HUDEP-2 (cell line): ENCODE measurements at regions not wholly inside any gene's neighbourhood (a gene's known extent, or its start where the extent isn't known, plus 50 kb on each side); places are given as distances from the start of the nearest gene placed in this dataset.
"Not testable (repeated sequence)": the region's sequence is repeated elsewhere in the genome, so short reads cannot be mapped to it uniquely, and the experiment has no call there.

Source experiments
- DNase-seq, 76 experiments: peaks; one replicate each; lab custom pipeline; 2025; ENCODE audit not compliant: unreplicated experiment in 76 of 76; lab: John Stamatoyannopoulos, UW

DNA sequence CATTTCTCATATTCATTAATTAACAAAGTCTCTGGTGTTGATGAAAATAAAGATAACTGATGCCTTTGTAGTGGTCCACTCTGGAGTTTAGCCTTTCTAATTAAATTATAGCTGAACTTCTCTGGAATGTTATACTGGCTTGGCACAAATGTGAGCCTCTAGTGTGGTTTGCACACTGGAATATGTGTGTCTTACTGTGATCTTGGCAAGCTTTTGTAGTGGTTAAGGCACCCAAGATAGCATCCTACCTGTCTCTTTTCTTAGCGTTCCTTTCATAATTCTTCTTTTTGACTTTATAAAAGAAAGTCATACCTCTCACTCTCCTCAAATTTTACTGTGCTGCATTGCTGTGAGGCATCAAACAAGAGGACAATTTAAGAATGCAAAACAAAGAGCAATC lies 107.4 kb downstream of the UTRN start:
- no peak for DNase-seq

DNA sequence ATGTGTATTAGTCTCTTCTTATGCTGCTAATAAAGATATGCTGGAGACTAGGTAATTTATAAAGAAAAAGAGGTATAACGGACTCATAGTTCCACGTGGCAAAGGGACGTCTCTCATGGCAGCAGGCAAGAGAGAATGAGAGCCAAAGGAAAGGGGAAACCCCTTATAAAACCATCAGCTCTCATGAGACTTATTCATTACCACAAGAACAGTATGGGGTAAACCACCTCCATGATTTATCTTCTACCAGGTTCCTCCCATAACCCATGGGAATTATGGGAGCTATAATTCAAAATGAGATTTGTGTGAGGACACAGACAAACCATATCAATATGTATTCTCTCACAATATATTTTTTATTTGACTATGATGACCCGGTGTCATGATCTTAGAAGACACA lies 109.1 kb downstream of the UTRN start:
- no peak for DNase-seq

DNA sequence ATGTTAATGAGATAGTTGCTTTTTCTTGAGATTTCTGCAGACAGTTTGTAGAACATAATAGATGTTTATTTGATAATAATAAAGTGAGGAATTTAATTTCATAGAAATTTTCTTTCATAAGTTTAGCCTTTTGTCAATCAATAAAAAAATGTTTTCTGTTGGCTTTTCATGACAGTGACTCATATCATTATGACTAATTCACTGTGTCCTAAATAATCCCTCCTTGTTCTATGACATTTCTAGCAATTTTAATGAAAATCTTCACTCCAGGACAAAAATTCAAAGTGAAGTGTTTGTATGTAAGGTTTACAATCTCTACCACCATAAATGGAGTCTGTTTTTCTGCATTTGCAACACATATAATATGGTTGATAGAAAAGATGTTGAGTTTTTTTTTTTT lies 109.9 kb downstream of the UTRN start:
- no peak for DNase-seq

DNA sequence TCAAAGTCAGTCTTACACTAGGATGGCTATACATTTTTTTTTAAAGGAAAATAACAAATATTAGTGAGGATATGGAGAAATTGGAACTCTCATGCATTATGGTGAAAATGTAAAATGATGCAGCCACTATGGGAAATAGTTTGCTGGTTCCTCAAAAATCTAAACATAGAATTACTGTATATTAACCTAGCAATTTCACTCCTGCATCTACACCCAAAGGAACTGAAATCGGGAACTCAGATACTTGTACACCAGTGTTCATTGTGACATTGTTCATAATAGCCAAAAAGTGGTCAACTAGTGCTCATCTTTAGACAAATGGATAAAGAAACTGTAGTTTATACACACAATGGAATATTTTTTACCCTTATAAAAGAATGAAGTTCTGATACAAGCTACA lies 110.7 kb downstream of the UTRN start:
- DNase-seq = no peak

DNA sequence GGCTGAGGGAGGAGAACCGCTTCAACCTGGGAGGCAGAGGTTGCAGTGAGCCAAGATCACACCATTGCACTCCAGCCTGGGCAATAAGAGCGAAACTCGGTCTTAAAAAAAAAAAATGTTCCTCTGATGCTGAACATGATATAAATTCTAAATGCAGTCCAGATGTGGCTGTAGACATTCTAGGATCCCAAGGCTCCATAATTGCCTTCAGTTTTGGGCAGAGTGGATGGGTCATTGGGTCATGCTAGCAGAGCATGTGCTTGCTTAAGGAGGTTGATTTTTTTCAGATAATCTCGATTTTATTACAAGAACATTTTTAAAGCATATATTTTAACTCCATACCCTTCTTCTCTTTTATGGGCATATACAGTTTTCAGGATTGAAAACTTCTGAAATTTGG lies 112.0 kb downstream of the UTRN start:
- DNase-seq = no peak

DNA sequence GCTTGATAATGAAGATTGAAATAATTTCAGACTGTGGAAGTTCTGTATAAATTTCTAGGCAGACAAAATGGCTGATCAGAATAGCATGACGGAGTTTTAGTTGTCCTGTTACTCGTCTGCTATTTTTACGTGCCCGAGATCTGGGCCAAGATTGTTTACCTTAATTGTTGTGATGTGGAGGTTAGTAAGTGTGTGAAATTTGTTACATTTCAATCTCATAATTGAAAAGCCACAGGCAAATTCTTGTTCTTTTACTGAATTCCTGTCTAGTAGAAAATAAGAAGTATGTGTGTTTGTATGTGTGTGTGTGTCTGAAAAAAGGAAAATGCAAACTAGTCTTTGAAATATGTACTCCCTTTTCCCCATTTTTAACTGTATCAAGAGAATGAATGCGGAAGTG lies 115.2 kb downstream of the UTRN start:
- no peak for DNase-seq

DNA sequence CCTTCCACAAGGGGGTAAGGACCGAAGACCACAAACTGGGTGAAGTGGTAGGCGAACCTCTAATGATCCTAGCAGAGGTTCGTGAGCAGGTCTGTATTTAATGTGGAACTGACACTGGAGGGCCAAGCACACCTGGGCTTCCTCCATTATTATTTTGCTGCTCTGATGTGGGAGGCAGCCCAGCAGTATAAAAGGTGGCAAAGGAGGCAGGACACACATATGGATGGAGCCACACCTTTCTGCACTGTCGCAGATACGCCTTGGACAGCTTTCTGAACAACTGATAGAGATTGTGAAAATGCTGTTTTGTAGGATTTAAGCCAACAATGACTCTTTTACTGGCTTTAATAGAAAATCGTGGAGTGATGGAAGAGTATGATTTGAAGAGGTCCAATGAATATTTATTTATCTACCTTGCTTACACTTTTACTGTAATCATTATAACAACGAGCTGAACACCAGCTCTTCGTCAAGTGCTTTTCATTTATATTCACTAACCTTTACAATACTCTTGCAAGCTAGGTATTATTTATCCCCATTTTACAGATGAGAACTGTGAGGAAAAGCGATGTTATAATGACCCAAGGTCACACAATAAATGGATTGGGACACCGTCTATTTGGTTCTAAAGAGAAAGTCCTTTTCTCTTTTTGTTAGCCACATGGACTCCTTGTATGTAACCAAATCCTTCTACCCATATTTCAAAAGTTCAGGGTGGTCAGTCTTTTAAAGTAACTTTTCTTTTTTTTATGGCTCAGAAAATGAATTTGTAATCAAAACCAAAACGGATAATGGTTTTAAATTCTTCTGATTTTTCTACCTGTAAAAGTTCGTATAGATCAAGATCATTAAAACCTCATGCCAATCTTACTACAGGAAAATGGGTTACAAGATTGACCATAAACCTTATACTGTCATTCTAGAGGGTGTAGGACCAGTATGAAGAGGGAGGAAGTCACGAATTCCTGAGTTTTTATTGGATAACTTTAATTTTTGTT lies 116.9 kb downstream of the UTRN start:
- no peak for DNase-seq

DNA sequence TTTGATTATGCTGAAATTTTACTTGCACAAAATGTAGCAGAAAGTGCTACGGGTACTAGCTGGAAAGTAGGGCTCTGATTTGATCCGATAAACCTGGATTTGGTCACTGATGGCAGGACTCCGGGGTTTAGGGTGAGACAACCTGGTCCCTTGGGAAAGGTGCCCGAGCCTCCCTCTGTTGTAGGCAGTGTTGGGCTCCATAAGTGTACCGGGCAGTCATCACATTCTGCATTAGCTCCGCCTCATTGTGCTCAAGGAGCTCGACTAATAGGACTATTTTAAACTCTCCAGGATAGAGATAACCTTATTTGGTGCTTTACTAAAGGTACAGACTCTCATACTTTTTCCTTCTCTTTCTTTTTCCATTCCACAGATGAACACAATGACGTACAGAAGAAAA lies 117.6 kb downstream of the UTRN start:
- no peak for DNase-seq

DNA sequence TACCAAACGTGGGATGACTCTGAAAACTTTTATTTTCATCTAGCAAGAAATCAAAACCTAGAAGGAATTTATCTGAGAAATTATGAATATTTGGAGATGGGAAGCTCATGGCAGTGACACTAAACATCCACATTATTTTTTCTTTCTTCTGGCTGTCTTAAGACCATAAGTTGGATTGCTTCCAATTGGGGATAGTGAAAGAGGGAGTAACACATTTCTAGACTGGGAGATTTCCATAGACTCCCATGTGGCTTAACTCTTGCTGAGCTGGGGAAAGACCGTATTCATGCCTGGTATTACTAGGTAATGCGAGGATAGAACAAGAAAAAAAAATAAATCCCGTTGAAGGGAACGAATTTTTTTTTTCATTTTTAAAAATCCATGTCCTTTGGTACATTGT lies 120.0 kb downstream of the UTRN start:
- DNase-seq = no peak

DNA sequence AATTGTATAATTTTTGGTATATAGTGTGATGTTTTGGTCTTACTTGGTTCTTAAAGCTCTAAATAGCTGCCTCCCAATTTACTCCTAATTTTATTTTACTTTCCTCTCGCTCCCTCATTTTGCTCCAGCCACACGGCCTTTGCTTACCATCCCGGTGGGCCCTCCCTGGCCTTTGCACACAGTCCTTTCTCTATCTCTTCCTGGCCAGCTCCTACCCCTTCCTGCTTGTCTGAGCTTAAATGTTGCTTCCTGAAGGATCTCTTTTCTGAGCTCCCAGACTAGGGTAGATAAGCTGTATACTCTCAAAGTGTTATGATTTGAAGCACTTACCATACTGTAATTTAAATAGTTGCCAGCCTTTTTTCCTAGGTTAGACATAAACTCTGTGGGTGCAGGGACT lies 121.7 kb downstream of the UTRN start:
- no peak for DNase-seq

DNA sequence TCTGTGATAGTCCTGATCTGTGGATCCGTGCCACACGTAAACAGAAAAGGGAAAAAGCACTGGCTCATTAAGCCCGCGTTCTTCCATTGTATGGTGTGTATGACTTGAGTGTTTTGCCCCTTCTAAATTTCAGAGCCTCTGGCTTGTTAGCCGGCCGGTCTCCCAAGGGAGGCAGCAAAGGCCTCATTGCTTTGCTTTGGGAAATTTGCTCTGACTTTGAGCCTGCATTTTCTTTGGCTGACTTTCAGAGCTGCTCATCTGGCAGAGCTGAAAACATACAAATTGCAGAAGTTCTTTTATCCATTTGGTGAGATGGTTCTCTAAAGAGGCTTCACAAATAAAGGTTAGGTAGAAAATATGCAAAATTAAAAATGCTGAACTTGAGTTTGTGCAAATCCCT lies 123.0 kb downstream of the UTRN start:
- DNase-seq = no peak

DNA sequence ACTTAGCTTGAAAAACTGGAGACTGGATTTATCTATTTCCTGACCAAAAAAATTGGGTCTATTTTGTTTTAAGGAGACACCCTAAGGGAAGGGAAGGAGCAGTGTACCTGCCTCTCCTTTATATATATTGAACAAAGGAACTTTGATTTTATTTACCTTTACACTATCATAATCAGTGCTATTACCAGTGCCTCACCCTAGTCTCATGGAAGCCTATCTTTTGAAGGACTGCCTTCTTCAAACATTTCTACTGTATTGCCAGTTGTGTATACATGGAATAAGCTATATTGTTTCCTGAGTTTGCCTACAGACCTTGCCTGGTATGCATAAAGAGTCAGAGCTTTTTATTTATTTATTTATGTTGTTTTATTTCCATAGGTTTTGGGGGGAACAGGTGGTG lies 124.9 kb downstream of the UTRN start:
- DNase-seq = no peak

DNA sequence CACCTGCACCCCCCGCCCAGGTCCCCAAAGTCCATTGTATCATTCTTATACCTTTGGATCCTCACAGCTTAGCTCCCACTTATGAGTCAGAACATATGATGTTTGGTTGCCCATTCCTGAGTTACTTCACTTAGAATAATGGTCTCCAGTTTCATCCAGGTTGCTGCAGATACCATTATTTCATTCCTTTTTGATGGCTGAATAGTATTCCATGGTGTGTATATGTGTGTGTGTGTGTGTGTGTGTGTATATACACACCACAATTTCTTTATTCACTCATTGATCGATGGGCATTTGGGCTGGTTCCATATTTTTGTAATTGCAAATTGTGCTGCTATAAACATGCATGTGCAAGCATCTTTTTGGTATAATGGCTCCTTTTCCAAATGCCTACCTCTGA lies 125.4 kb downstream of the UTRN start:
- not testable (repeated sequence) for DNase-seq

DNA sequence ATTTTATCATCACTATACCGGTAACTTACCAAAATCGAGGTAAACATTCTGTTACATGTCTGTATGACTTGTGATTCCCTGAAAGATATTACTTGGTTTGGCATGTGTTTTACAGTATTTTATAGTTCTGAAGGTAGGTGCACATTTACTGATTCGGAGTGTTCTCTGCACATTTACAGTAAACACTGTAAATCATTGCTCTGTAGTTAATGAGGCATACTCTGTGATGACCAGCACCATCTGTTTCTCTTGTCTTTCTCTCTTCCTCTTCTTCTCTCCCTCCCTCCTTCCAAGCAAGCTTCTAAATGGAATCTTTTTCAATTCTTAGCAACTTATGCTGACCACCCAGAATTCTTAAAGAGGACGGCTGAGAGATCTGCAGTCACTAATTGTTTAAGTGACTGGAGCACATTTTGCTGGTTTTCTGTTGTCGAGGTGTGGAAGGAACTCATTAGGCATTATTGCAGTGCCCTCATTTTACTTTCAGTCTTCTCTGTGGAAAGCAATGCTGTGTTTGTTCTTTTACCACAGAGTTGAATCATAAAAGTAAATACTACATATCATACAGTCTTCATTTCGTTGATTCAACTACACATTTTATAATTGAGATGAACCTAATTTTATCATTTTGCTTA lies 126.5 kb downstream of the UTRN start:
- no peak for DNase-seq

DNA sequence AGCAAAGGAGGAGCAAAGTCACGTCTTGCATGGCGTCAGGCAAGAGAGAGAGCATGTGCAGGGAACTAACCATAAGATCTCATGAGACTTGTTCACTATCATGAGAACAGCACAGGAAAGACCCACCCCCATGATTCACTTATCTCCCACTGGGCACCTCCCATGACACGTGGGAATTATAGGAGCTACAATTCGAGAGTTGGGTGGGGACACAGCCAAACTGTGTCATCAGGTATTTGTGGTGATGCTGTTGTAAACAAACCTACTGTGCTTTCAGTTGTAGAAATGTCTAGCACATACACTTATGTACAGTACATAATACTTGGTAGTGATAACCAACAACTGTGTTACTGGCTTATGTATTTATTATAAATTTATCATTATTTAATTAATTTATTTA lies 128.3 kb downstream of the UTRN start:
- DNase-seq = no peak

DNA sequence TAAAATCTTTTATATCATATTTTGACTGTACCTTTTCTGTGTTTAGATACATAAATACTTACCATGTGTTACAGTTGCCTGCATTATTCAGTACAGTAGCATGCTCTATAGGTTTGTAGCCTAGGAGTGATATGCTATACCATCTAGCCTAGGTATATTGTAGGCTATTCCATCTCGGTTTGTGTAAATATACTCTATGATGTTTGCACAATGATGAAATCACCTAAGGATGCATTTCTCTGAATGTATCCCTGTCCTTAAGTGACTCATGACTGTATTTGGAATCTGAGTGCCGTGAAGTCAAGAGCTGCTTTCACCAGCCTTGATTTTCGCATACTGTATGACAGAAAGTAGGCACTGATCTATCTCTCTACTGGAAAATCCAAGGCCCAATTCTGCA lies 129.9 kb downstream of the UTRN start:
- no peak for DNase-seq

DNA sequence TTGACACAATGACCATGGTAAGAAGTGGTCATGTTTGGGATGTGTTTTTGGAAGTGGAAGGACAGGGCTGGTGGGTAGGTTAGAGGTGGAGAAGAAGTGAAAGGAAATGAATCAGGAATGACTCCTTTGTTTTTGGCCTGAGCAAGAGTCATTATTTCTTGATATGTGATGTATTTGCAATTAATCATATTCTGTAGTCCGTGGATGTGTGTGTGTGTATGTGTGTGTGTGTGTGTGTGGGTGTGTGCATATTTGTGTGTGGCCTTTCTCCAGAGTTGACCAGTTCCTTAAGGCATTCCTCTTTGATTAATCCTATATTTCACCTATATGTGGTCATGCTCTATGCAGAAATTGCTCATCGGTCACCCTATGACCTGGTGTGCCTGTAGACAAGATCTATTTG lies 130.7 kb downstream of the UTRN start:
- no peak for DNase-seq

DNA sequence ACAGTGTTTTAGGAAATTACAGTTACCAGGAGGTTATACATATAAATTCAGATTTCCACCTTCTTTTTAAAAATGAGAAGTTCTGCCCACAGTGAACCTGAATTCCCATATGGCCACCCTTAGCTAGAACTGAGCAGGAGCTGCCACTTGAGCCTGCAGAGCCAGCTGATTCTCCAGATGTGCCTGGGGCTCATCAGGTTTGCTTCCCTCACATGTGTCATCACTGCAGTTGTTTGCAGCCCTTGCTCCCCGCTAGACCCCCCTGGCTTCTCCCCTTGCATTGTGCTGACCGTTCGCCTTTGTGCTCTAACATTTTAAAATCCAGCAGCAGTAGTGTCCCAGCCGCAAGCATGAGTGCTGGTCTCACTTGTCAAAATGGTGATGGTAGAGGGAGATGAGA lies 131.1 kb downstream of the UTRN start:
- no peak for DNase-seq

DNA sequence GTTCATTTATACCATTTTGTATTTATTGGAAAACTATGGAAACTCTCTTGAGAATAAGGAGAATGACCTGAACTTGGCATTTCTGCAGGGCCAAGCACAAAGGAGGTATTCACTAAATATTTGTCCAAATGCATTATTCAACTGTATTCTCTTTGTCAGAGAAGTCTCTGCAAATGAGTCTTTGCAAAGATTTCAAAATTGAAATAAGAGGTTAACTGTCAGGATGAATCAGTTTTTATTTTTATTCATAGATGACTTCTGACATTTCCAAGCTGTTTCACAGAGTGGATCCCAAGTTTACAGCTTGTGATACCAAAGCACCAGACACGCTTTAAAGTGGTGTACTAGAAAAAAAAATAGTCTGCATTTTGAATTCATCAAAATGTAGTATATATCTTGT lies 131.6 kb downstream of the UTRN start:
- no peak for DNase-seq

DNA sequence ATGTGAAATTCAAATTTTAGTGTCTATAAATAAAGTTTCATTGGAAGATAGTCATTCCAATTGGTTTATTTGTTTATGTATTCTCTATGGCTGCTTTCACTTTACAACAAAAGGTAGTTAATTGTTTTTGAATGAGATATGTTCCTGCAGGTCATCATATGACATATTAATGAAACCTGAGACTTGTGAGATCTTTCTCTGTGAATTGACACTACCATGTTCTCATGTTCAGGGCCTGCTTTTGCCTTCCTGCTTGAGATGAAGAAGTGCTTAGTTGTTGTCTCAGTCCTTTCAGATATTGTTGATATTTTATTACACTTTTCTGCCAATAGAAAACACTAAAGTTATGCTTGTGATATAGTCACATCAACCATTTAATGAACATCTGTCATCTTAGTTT lies 132.5 kb downstream of the UTRN start:
- no peak for DNase-seq

DNA sequence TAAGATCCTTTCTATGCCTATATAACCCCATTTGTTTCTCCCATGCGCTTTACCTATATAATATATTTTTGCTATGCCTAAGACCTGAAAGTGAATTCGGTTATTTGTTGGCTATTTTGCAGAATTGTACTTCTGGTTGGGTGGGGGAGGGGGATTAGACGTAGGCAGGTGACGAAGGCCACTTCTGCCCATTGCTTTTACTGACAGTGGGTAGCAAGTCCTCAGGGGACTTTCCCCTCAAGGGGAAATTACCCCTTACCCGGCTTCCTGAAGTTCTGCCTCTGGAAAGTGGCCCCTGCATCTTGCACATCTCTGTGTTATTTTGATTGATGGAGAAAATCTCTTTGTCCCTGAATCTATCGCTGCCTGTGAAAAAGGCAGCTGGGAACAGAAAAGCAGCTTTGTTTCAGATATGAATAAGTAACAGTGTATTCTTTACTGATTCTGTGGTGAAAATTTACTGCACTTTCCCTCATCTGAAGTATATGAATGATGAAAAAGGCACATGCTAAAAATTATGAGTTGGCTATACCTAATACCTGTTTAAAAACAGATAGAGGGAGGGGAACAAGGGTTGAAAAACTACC lies 133.9 kb downstream of the UTRN start:
- no peak for DNase-seq

DNA sequence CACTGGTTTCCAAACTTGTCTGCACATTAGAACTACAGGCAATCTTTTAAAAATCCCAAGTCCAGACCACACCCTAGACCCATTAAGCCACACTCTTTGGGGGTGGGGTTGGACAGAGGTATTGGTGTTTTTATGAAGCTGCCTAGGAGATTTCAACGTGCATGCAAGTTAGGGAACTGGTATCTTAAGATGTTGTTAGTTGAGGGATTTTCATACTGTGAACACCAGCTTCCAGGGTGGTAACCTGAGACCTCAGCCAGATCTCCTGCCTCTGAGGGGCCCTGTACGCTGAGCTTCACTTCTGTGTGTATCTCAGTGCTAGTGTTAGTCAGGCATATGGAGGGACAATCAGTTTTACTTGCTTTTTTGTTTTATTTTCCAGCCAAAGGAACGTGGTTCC lies 138.0 kb downstream of the UTRN start:
- DNase-seq = no peak
